Mammary epithelial cell (primary cell): ENCODE measurements at regions not wholly inside any gene's neighbourhood (a gene's known extent, or its start where the extent isn't known, plus 50 kb on each side); places are given as distances from the start of the nearest gene placed in this dataset.
"Not testable (repeated sequence)": the region's sequence is repeated elsewhere in the genome, so short reads cannot be mapped to it uniquely, and the experiment has no call there.

ENCODE experiments used
- EZH2 ChIP-seq: IDR thresholded peaks from 2 replicates; pipeline ENCODE4 v1.6.1; 2012; ENCODE audit warnings: low read length, inconsistent platforms, borderline replicate concordance
- TF ChIP-seq, protein P1 (sequence below), 2 donors: IDR thresholded peaks in 1 of 2; conservative IDR thresholded peaks in 1 of 2; 2 replicates each; pipeline ENCODE4 v1.5.1; 2011 to 2012; ENCODE audit warnings: inconsistent platforms in 2 of 2, low read length in 2 of 2, mild to moderate bottlenecking in 2 of 2, control low read depth in 1 of 2, low read depth in 1 of 2; ENCODE audit not compliant: insufficient read depth in 1 of 2; ENCODE audit errors: extremely low read depth in 1 of 2

DNA sequence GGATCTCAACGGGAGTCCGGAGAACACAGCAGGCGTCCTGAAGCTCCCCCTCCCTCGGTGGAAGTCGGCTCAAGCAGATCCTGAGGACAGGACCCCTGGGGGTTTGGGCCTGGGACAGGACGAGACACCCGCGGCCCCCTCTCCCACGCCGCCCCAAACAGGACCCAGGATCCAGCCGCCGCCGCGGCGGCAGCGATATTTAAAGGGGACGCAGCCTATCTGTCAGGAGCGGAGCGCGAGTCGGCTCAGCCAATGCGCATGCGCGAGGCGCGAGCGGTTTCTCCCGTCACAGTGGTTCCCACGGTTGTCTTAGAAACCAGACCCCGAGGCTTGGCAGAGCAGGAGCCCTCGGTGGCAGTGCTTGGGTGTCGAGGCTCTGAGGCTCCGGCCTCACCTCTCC lies 666.4 kb downstream of the SPATA31A7 start:
- TF ChIP-seq, protein P1, sequence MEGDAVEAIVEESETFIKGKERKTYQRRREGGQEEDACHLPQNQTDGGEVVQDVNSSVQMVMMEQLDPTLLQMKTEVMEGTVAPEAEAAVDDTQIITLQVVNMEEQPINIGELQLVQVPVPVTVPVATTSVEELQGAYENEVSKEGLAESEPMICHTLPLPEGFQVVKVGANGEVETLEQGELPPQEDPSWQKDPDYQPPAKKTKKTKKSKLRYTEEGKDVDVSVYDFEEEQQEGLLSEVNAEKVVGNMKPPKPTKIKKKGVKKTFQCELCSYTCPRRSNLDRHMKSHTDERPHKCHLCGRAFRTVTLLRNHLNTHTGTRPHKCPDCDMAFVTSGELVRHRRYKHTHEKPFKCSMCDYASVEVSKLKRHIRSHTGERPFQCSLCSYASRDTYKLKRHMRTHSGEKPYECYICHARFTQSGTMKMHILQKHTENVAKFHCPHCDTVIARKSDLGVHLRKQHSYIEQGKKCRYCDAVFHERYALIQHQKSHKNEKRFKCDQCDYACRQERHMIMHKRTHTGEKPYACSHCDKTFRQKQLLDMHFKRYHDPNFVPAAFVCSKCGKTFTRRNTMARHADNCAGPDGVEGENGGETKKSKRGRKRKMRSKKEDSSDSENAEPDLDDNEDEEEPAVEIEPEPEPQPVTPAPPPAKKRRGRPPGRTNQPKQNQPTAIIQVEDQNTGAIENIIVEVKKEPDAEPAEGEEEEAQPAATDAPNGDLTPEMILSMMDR (conservative IDR thresholded peaks at IDR 0.05 in 1 of 2, IDR thresholded peaks at IDR 0.05 in 1 of 2; ENCODE audit: extremely low read depth in 1 of 2, insufficient read depth in 1 of 2, low read depth in 1 of 2, low read length in 2 of 2) = not testable (repeated sequence)
- not testable (repeated sequence) for TF ChIP-seq EZH2
